Heart left ventricle (tissue), 16 donors: ENCODE measurements at regions not wholly inside any gene's neighbourhood (a gene's known extent, or its start where the extent isn't known, plus 50 kb on each side); places are given as distances from the start of the nearest gene placed in this dataset.

Source experiments
- ATAC-seq, 4 donors: fragments of 200-7000 bp; cut with Tn5 transposase; one replicate each; pipeline ENCODE4 v1.9.1; 2020 to 2022; ENCODE audit warnings: moderate library complexity in 4 of 4, mild to moderate bottlenecking in 3 of 4, moderate number of reproducible peaks in 1 of 4
- DNase-seq, 5 donors: peaks; one replicate each; pipeline ENCODE4 v3.0.0-alpha.2; 2020
- H3K27ac ChIP-seq, 12 donors: fragments of 200-600 bp; sonication (generic) in 4 of 12; one replicate each; pipeline versions ENCODE4 v1.5.0 to v1.8.0; 2016 to 2022; ENCODE audit warnings: mild to moderate bottlenecking in 2 of 12
- H3K27me3 ChIP-seq, 9 donors: fragments of 200-600 bp; sonication (generic) in 2 of 9; one replicate each; pipeline versions ENCODE4 v1.5.1 to v1.8.0; 2016 to 2022; ENCODE audit warnings: mild to moderate bottlenecking in 3 of 9
- H3K36me3 ChIP-seq, 9 donors: fragments of 200-600 bp; sonication (generic) in 2 of 9; one replicate each; pipeline versions ENCODE4 v1.5.0 to v1.8.0; 2018 to 2022; ENCODE audit warnings: mild to moderate bottlenecking in 2 of 9
- H3K4me1 ChIP-seq, 12 donors: fragments of 200-600 bp; sonication (generic) in 4 of 12; one replicate each; pipeline versions ENCODE4 v1.5.0 to v1.8.0; 2016 to 2022; ENCODE audit warnings: mild to moderate bottlenecking in 3 of 12
- H3K4me3 ChIP-seq, 12 donors: fragments of 200-600 bp; sonication (generic) in 4 of 12; one replicate each; pipeline versions ENCODE4 v1.5.0 to v1.8.0; 2017 to 2022; ENCODE audit warnings: mild to moderate bottlenecking in 9 of 12, moderate library complexity in 4 of 12
- H3K9me3 ChIP-seq, 12 donors: fragments of 200-600 bp; sonication (generic) in 4 of 12; one replicate each; pipeline versions ENCODE4 v1.5.0 to v1.8.0; 2016 to 2022; ENCODE audit warnings: mild to moderate bottlenecking in 1 of 12
- POLR2A ChIP-seq, 2 donors: fragments of 450-650 bp; IDR thresholded peaks; one replicate each; pipeline ENCODE4 v1.6.1; 2017; ENCODE audit warnings: antibody characterized with exemption in 2 of 2, mild to moderate bottlenecking in 2 of 2, moderate library complexity in 2 of 2
- WGBS, 4 donors: extraction: QIAGEN DNeasy Blood & Tissue Kit in 2 of 4; methylation state at CpG; one replicate each; pipeline versions ENCODE4 v1.1.5 to v1.1.7; 2013 to 2018; 5-methylcytosine and 5-hydroxymethylcytosine counted together
- intact Hi-C, 10 donors: fragments of 100-400 bp; cut with DNase I; formaldehyde crosslinking; loops; one replicate each; pipeline versions ENCODE4 v1.11.1 to v1.14.2; 2022
- TF ChIP-seq, protein P1 (sequence below), 12 donors: fragments of 200-600 bp; sonication (generic) in 4 of 12; IDR thresholded peaks; one replicate each; pipeline versions ENCODE4 v1.5.0 to v1.8.0; 2018 to 2022; ENCODE audit warnings: antibody characterized with exemption in 12 of 12, mild to moderate bottlenecking in 5 of 12
- donor health status: ischemic (EF 13 %, LVEDD 7.1; RV severe dilation, severe dysfunction).
- donor health status: healthy with polysubstance abuse.
- donor health status: DM: no; HTN: yes; CAD: no.
- donor health status: DM: no; HTN: no; CAD: no.
- donor health status: ischemic (EF 25% LVEDD 6.9; RV normal size, moderate dysfunction).
- donor health status: ischemic (EF 25% LVEDD 5.7; RV mildly dilated, moderate dysfunction).
- donor health status: healthy.
- donor health status: DM: yes; HTN: yes; CAD: no.
- donor health status: ischemic (EF 35%, LVEDD 5.7; RV mildly dilated, moderate dysfunction).
- donor health status: nonischemic (EF 11% LVEDD 7.7; RV severe dilation, severe dysfunction).
- donor health status: DM: yes; HTN: yes; CAD: no.
- donor health status: PGD.
- donor health status: ischemic (EF 29% LVEDD 5.4; RV normal size, mild dysfunction).
- donor health status: nonischemic (EF 23%, LVEDD 6.1; RV moderate dilation, normal function).

- intact Hi-C loops = loop anchor here in 2 of 10 donors (5.0 to 10.0 kb wide), 2 partner anchors 36 to 504 kb away; no protein-coding TSS in a partner anchor
Measured at GRCh38 chr9:15101095-15101494, 190.9 kb upstream of the FREM1 start.

DNA sequence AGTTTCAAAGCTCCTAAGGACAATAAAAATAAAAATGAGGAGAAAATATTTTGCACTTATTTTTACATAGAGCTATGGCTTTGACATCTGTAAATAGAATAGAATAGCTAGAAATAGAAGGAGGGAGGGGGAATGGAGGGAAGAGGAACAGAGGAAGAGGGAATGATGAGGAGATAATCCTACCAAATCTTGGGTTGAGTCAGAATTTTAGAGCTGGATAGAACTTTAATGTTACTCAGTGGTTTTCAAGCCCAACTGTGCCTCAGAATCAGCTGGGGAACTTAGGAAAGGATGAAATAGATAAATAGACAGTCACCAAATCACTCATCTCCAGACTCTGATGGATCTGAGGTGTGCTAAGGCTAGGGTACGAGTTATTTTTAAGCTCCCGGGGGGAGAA, 190.3 kb upstream of the FREM1 start:
- Histone ChIP-seq H3K36me3 (no peaks in the 10 kb centered on the region), H3K27ac (peak overlapping the region in 1 of 12 donors; percentile 12), H3K4me3 (no peak overlapping the region), H3K27me3 (no peaks in the 10 kb centered on the region), H3K9me3 (no peaks in the 10 kb centered on the region), H3K4me1 (no peaks in the 10 kb centered on the region)
- 45 to 48% (median 47%) methylated on average over 2 of the region's 2 CpGs for WGBS, 4 donors
- DNase-seq = no peak
- ATAC-seq = no peak
- intact Hi-C loops = loop anchor here in 2 of 10 donors (5.0 to 10.0 kb wide), 2 partner anchors 37 to 504 kb away; no protein-coding TSS in a partner anchor
- no peak for TF ChIP-seq POLR2A (IDR thresholded peaks at IDR 0.05)
- TF ChIP-seq, protein P1, sequence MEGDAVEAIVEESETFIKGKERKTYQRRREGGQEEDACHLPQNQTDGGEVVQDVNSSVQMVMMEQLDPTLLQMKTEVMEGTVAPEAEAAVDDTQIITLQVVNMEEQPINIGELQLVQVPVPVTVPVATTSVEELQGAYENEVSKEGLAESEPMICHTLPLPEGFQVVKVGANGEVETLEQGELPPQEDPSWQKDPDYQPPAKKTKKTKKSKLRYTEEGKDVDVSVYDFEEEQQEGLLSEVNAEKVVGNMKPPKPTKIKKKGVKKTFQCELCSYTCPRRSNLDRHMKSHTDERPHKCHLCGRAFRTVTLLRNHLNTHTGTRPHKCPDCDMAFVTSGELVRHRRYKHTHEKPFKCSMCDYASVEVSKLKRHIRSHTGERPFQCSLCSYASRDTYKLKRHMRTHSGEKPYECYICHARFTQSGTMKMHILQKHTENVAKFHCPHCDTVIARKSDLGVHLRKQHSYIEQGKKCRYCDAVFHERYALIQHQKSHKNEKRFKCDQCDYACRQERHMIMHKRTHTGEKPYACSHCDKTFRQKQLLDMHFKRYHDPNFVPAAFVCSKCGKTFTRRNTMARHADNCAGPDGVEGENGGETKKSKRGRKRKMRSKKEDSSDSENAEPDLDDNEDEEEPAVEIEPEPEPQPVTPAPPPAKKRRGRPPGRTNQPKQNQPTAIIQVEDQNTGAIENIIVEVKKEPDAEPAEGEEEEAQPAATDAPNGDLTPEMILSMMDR (IDR thresholded peaks at IDR 0.05) = no peak

More at GRCh38 chr9:15101095-15101494, 190.9 kb upstream of the FREM1 start:
- Histone ChIP-seq H3K27me3 (no peaks in the 10 kb centered on the region), H3K4me3 (no peak overlapping the region), H3K27ac (no peak overlapping the region), H3K36me3 (no peaks in the 10 kb centered on the region), H3K4me1 (no peaks in the 10 kb centered on the region), H3K9me3 (no peaks in the 10 kb centered on the region)
- 68 to 74% (median 72%) methylated on average over 7 of the region's 7 CpGs for WGBS, 4 donors
- DNase-seq (no peak), ATAC-seq (no peak)
- TF ChIP-seq, protein P1 (IDR thresholded peaks at IDR 0.05) = no peak
- TF ChIP-seq POLR2A (IDR thresholded peaks at IDR 0.05) = no peak

GRCh38 chr9:15096972-15097371, 186.7 kb upstream of the FREM1 start:
- DNase-seq (no peak), ATAC-seq (no peak)
- intact Hi-C loops = no loop called here
- Histone ChIP-seq H3K36me3 (no peaks in the 10 kb centered on the region), H3K27ac (no peak overlapping the region), H3K4me3 (no peak overlapping the region), H3K9me3 (peaks cover 0 to 3% (median 0%) of the 10 kb centered on the region in 12 donors), H3K27me3 (no peaks in the 10 kb centered on the region), H3K4me1 (no peaks in the 10 kb centered on the region)
- WGBS, 4 donors = 89 to 92% (median 91%) methylated on average over 2 of the region's 2 CpGs
- TF ChIP-seq POLR2A (IDR thresholded peaks at IDR 0.05) = no peak
- TF ChIP-seq, protein P1 (IDR thresholded peaks at IDR 0.05) = peak in 1 of 12 donors; percentile 30

DNA sequence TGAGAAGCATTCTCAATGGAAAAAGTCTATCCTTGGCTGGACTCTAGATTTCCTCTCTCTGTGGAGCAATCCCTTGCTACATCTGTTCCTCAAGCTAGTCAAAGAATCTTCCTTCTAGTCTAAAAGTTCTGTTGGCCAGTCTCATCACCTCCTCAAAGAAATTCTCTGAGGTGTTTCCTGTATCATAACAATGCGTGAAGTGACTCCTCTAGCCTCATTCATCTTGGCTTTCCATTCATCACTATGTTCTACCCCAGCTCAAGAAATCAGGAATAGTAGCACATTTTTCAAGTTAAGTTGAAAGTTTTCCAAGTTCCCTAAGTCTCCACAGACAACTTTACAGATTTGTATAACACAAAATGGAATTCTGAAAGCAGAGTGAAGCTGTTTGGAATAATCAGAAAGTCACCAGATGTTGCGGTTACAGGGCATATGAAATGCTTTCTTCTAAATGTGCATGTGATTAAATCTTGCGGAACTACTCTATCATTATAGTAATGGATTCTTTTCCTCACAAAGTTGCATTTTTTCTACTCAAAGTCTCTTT, 176.6 kb upstream of the FREM1 start:
- peak overlapping the region in 4 of 12 donors; percentile 23 to 38 (median 28) for H3K27ac ChIP-seq
- intact Hi-C loops = no loop called here
- TF ChIP-seq POLR2A (IDR thresholded peaks at IDR 0.05) = no peak
- TF ChIP-seq, protein P1 (IDR thresholded peaks at IDR 0.05) = no peak
- ATAC-seq = peak in 2 of 4 donors; percentile 16 to 42
- no peaks in the 10 kb centered on the region for H3K9me3 ChIP-seq
- 66 to 79% (median 72%) methylated on average over 3 of the region's 3 CpGs for WGBS, 4 donors
- no peaks in the 10 kb centered on the region for H3K27me3 ChIP-seq
- H3K4me1 ChIP-seq = no peaks in the 10 kb centered on the region
- H3K36me3 ChIP-seq = no peaks in the 10 kb centered on the region
- no peak for DNase-seq
- H3K4me3 ChIP-seq = no peak overlapping the region
